ENCODE measurements at regions not wholly inside any gene's neighbourhood (a gene's known extent, or its start where the extent isn't known, plus 50 kb on each side); places are given as distances from the start of the nearest gene placed in this dataset.

DNA sequence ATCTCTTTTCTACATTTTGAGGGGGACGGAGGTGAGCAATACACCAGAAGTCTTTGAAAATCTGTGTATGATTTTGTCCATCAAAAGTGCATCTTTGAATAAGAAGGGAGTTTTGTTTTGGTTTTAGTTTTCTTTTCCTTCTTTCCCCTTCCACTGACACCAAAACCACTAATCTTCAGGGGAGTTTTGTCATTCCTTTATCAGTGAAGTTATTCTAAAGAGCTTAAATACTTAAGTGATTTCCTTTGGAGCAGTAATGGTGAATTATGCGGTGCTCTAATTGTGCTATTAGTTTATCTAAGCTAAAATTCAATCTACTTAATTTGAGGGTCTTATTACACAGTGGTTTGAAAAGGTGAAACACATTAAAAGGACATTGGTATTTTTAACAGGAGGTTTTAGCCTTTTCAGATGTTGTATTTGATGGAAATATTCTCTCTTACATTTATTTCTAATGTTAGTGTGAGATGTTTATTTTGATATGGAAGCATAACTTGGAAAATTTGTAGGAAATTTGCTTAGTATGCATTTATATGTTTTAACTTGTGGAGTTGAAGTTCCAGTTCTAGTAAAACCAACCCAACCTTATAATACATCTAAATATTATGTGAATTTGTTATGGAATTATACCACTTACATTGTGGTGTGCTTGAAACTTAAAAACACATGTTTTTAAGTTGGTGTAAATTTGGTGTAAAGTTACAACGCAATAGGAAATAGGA lies 124.9 kb downstream of the PCDH7 start:
- Histone ChIP-seq H3K4me3 (ENCODE audit: insufficient read length, low read depth) (no peak overlapping the region), H3K36me3 (ENCODE audit: insufficient read depth, insufficient read length, low read length) (no peaks in the 10 kb centered on the region), H3K9me3 (ENCODE audit: insufficient read depth, low read length) (no peaks in the 10 kb centered on the region), H3K9ac (ENCODE audit: insufficient read length, low read depth) (no peak overlapping the region), H3K27me3 (ENCODE audit: insufficient read depth, insufficient read length) (no peaks in the 10 kb centered on the region), H3K4me1 (ENCODE audit: insufficient read depth, insufficient read length) (no peaks in the 10 kb centered on the region)
- no peak for TF ChIP-seq SUZ12 (IDR thresholded peaks at IDR 0.05; ENCODE audit: extremely low read depth, insufficient read depth, insufficient read length)
- no peak for TF ChIP-seq YY1 (IDR thresholded peaks at IDR 0.05; ENCODE audit: insufficient read depth, insufficient read length)
- TF ChIP-seq ZNF274 (IDR thresholded peaks at IDR 0.05; ENCODE audit: low read depth, low read length), result no peak
- no peak for DNase-seq (ENCODE audit: low read depth, low spot score)

DNA sequence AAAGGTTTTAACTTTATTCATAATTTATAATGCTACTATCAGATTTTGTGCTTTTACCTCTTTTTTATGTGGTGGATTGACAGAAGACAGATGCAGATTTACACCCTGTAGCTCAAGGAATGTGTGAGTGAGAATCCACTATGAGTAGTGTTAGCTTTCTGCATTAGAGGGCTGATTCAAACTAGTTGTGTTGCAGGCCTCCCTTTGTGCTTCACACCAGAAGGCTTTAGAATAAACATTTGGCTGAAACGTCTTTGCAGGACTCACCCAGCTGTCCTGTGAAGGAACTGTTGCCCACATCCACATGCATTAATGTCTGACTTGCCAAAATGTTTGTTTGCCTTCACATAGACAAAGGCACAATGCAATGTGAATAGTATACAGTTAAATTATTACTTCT lies 127.0 kb downstream of the PCDH7 start:
- Histone ChIP-seq H3K9me3 (ENCODE audit: insufficient read depth, low read length) (no peaks in the 10 kb centered on the region), H3K4me1 (ENCODE audit: insufficient read depth, insufficient read length) (no peaks in the 10 kb centered on the region), H3K36me3 (ENCODE audit: insufficient read depth, insufficient read length, low read length) (no peaks in the 10 kb centered on the region), H3K9ac (ENCODE audit: insufficient read length, low read depth) (no peak overlapping the region), H3K4me3 (ENCODE audit: insufficient read length, low read depth) (no peak overlapping the region), H3K27me3 (ENCODE audit: insufficient read depth, insufficient read length) (no peaks in the 10 kb centered on the region)
- TF ChIP-seq ZNF274 (IDR thresholded peaks at IDR 0.05; ENCODE audit: low read depth, low read length), result no peak
- TF ChIP-seq SUZ12 (IDR thresholded peaks at IDR 0.05; ENCODE audit: extremely low read depth, insufficient read depth, insufficient read length), result no peak
- TF ChIP-seq YY1 (IDR thresholded peaks at IDR 0.05; ENCODE audit: insufficient read depth, insufficient read length), result no peak
- peak; percentile 28 for DNase-seq (ENCODE audit: low read depth, low spot score)

DNA sequence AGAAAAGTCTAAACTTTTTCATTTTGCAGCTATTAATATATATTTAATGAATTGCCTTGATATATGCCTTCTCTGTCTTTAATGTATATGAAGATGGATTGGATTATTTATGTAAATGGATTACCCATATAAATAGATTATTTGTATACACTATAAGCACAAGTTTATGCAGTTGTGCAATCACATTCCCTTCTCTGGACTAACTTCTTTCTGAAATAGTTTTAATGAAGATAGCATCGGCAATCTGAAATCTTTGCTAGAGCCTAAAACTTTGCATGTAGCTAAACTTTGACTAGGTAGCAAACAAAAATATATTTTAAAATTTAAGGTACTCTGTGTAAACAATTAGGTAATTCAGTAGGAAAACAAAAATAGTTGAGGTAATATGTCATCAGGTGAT lies 127.8 kb downstream of the PCDH7 start:
- no peaks in the 10 kb centered on the region for H3K4me1 ChIP-seq (ENCODE audit: insufficient read depth, insufficient read length)
- no peak overlapping the region for H3K4me3 ChIP-seq (ENCODE audit: insufficient read length, low read depth)
- H3K9me3 ChIP-seq (ENCODE audit: insufficient read depth, low read length), result no peaks in the 10 kb centered on the region
- H3K36me3 ChIP-seq (ENCODE audit: insufficient read depth, insufficient read length, low read length), result no peaks in the 10 kb centered on the region
- H3K9ac ChIP-seq (ENCODE audit: insufficient read length, low read depth), result no peak overlapping the region
- TF ChIP-seq ZNF274 (IDR thresholded peaks at IDR 0.05; ENCODE audit: low read depth, low read length), result no peak
- H3K27me3 ChIP-seq (ENCODE audit: insufficient read depth, insufficient read length), result no peaks in the 10 kb centered on the region
- no peak for DNase-seq (ENCODE audit: low read depth, low spot score)

DNA sequence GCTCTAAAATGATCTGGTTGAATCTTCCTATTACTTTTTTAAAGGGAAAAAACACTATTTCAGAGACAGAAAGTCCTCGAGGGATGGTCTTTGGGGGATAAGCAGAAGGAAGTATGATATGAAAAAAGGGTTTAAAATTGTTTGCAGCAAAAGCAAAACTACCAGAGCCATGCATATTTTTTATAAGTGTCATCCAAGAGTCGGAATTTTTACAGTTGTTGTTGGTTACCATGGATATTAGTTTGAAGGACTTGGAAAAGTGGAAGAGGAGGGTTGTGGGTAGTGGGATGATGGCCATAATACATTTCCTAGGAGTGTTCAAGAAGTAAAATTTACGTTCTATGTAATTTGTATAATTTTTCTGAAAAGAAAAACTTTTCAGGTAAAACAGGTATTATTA lies 134.4 kb downstream of the PCDH7 start:
- Histone ChIP-seq H3K9ac (ENCODE audit: insufficient read length, low read depth) (no peak overlapping the region), H3K4me3 (ENCODE audit: insufficient read length, low read depth) (no peak overlapping the region), H3K36me3 (ENCODE audit: insufficient read depth, insufficient read length, low read length) (no peaks in the 10 kb centered on the region), H3K27me3 (ENCODE audit: insufficient read depth, insufficient read length) (no peaks in the 10 kb centered on the region), H3K4me1 (ENCODE audit: insufficient read depth, insufficient read length) (no peaks in the 10 kb centered on the region), H3K9me3 (ENCODE audit: insufficient read depth, low read length) (no peaks in the 10 kb centered on the region)
- no peak for TF ChIP-seq ZNF274 (IDR thresholded peaks at IDR 0.05; ENCODE audit: low read depth, low read length)
- no peak for TF ChIP-seq YY1 (IDR thresholded peaks at IDR 0.05; ENCODE audit: insufficient read depth, insufficient read length)
- TF ChIP-seq SUZ12 (IDR thresholded peaks at IDR 0.05; ENCODE audit: extremely low read depth, insufficient read depth, insufficient read length), result no peak
- no peak for DNase-seq (ENCODE audit: low read depth, low spot score)

DNA sequence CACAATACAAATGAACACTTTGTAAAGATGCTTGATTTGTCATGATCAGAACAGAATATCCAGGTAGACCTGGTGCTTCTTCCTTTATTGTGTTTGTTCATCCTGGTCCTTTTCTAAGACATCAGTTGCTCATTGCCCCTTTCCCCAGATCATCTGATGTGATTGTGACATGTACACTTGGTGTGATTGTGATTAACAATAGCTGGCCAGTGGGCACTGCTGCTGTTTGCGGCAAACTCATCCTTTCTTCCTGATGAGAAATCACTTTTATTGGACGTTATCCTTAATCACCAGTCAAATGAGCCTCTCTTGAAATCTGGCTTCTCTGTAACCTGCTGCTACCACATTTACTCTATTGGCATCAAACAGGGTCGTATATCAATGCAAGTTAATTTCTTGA lies 135.1 kb downstream of the PCDH7 start:
- TF ChIP-seq SUZ12 (IDR thresholded peaks at IDR 0.05; ENCODE audit: extremely low read depth, insufficient read depth, insufficient read length) (no peak), ZNF274 (IDR thresholded peaks at IDR 0.05; ENCODE audit: low read depth, low read length) (no peak), YY1 (IDR thresholded peaks at IDR 0.05; ENCODE audit: insufficient read depth, insufficient read length) (no peak)
- Histone ChIP-seq H3K9me3 (ENCODE audit: insufficient read depth, low read length) (no peaks in the 10 kb centered on the region), H3K4me1 (ENCODE audit: insufficient read depth, insufficient read length) (no peaks in the 10 kb centered on the region), H3K36me3 (ENCODE audit: insufficient read depth, insufficient read length, low read length) (no peaks in the 10 kb centered on the region), H3K27me3 (ENCODE audit: insufficient read depth, insufficient read length) (no peaks in the 10 kb centered on the region), H3K9ac (ENCODE audit: insufficient read length, low read depth) (no peak overlapping the region), H3K4me3 (ENCODE audit: insufficient read length, low read depth) (no peak overlapping the region)
- DNase-seq (ENCODE audit: low read depth, low spot score), result no peak

DNA sequence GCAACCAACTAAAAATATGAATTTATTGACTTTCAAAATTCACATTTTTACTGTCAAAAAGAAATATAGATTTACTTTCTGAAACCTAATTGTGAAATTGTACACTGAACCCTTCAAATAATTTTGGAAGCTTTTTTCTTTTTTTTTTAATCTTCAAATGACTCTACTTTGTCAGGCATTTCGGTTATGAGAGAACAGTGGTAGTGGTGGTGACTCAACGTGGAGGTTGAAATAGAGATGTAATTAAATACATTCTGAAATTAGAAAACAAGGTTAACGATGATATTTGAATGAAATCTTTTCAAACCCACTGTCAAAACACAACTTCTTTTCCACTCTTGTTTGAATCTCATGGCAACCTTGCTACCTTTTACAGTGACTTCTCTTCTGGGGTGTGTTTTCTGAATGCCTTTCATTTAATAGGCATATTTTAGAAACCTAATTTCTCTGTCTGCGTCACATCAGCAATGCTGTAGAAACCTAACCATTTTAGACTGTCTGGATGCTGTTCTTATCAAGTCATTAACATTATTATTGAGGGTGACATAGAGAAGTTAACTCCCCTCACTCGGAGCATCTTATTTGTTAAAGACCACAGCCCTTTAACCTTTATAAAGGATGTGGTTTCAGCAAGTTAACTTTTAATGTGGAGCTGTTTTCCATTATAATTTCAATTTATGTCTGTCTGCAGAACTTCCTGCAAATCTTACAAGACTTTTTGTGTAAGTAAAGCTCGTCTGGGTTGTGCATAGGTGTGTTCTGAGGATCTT lies 136.8 kb downstream of the PCDH7 start:
- no peak for TF ChIP-seq SUZ12 (IDR thresholded peaks at IDR 0.05; ENCODE audit: extremely low read depth, insufficient read depth, insufficient read length)
- TF ChIP-seq ZNF274 (IDR thresholded peaks at IDR 0.05; ENCODE audit: low read depth, low read length), result no peak
- TF ChIP-seq YY1 (IDR thresholded peaks at IDR 0.05; ENCODE audit: insufficient read depth, insufficient read length), result no peak
- no peak overlapping the region for H3K4me3 ChIP-seq (ENCODE audit: insufficient read length, low read depth)
- DNase-seq (ENCODE audit: low read depth, low spot score), result no peak

DNA sequence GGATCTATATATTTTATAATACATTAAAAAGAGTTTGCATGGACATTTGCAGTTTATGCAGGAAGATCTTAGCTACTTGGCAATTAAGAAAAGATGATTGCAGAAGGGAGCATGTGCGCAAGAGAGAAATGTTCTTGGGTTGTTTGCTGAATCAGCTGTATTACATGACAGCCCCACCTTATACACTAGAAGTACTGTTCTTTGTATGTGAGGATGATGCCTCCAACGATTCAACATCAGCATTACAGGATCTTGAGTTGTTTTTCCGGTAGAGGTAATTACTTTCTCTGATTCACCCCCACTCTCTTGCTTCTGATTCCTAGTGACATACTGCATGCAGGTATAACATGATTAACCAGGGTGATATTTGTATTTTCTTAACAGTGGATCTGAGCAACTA lies 140.8 kb downstream of the PCDH7 start:
- H3K4me3 ChIP-seq (ENCODE audit: insufficient read length, low read depth), result no peak overlapping the region
- H3K27me3 ChIP-seq (ENCODE audit: insufficient read depth, insufficient read length), result no peaks in the 10 kb centered on the region
- no peak for DNase-seq (ENCODE audit: low read depth, low spot score)
- no peaks in the 10 kb centered on the region for H3K36me3 ChIP-seq (ENCODE audit: insufficient read depth, insufficient read length, low read length)
- H3K9me3 ChIP-seq (ENCODE audit: insufficient read depth, low read length), result no peaks in the 10 kb centered on the region
- H3K9ac ChIP-seq (ENCODE audit: insufficient read length, low read depth), result no peak overlapping the region
- H3K4me1 ChIP-seq (ENCODE audit: insufficient read depth, insufficient read length), result no peaks in the 10 kb centered on the region
- no peak for TF ChIP-seq SUZ12 (IDR thresholded peaks at IDR 0.05; ENCODE audit: extremely low read depth, insufficient read depth, insufficient read length)
- TF ChIP-seq YY1 (IDR thresholded peaks at IDR 0.05; ENCODE audit: insufficient read depth, insufficient read length), result no peak
- no peak for TF ChIP-seq ZNF274 (IDR thresholded peaks at IDR 0.05; ENCODE audit: low read depth, low read length)

More for the DNA sequence above, 136.8 kb downstream of the PCDH7 start:
- Histone ChIP-seq H3K27me3 (ENCODE audit: insufficient read depth, insufficient read length) (no peaks in the 10 kb centered on the region), H3K4me1 (ENCODE audit: insufficient read depth, insufficient read length) (no peaks in the 10 kb centered on the region), H3K9ac (ENCODE audit: insufficient read length, low read depth) (no peak overlapping the region), H3K36me3 (ENCODE audit: insufficient read depth, insufficient read length, low read length) (no peaks in the 10 kb centered on the region), H3K9me3 (ENCODE audit: insufficient read depth, low read length) (no peaks in the 10 kb centered on the region)

All from NT2/D1 (cell line).